HK-2 (cell line): ENCODE measurements at regions not wholly inside any gene's neighbourhood (a gene's known extent, or its start where the extent isn't known, plus 50 kb on each side); places are given as distances from the start of the nearest gene placed in this dataset.

ENCODE experiments used
- DNase-seq: peaks from one replicate; pipeline ENCODE4 v3.0.0-alpha.2; 2018; ENCODE audit not compliant: unreplicated experiment

DNA sequence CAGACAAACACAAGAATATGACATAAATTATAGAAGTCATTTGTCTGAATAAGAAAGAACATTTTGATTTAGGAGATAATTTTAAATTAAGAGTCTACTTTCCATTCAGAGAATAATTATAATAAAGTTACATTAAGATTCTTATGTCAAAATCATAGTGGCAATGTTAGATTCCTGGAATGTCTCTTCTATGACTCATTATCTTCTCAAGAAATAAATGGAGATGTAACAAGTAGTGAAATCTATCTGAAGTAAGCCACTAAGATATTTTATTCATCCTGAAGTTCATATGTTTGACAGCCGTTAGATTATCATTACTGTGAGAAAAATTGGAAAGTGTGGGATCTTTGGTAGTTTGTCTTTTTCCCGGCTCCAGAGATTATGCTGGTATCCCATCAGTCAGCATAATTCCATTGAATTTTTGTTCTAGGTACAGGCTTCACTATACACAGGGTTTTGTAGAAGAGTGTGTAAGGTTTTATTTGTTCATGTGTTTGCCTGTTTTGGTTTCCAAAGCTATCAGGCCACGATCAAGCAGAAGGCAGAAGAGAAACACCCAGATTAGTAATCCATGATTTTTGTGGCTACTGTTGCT is 1246.6 kb upstream of the LRRTM1 start:
- no peak for DNase-seq

DNA sequence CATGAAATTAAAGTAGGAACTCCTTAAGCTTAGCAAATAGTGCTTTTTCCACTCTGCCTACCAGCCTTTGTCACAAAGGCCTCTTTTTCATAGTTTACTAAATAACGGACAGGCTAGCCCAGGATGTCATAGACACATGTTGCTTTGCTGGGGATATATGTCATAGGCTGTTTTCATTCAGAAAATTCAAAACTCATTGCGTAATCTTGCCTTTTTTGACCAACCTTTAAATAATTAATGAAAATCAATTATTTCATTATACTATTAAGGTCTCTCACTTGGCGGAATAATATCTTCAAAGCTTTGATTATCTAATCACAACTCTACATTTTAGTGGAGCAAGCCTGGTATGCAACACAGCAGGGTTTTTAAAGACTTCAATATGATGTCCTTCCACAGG is 1245.7 kb upstream of the LRRTM1 start:
- DNase-seq = no peak

DNA sequence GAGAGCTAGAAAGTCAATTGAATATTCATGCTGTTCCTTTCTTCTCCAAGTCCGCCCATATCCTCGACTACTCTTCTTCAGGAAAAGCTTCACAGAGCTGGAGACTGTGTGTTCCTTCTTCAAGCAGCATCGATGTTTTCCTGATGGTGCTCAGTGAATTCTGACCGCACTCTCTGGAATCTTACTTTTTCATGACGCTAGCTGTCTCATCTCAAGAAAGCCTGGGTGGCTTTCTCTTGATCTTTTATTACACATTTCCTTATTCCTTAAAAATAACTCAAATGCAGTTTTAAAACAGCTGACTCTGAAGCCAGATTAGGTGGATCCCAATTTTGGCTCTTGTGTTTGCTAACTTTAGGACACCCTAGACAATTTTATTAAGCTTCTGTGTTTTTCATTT is 1245.1 kb upstream of the LRRTM1 start:
- DNase-seq = no peak

DNA sequence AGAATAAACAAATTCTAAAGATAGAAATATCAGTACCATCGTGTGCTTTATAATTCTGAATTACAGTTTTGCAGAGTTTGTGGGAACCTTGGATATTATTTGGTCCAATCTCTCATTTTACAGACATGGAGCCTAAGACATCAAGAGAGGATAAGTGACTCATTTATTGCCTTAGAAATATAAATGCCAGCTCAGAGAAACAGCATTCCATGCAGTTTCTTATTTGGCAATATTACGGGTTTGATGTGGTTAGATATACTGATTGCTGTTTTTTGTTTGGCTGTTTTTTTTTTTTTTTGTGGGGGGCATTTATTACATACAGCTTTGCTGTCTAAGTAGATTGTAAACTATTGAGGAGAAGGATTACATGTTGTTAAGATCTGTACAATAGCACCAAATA is 1241.1 kb upstream of the LRRTM1 start:
- DNase-seq = no peak

DNA sequence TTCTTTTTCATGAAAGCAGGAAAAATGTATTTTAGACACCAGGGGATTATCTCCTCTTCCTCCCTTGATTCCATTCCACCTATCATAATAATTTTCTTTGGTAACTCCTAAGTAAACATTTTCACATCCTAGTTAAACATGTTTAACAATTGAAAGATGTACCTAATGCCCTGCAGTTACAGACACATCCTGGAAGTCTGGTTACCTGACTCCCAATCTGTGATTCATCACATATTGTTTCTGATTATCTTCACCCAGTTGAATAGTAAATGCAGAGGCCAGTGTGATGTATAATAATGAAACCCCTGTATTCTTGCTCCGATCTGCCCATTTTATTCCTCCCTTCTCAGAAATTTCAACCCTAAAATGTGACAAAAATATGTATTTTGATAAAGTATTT is 1237.6 kb upstream of the LRRTM1 start:
- no peak for DNase-seq

DNA sequence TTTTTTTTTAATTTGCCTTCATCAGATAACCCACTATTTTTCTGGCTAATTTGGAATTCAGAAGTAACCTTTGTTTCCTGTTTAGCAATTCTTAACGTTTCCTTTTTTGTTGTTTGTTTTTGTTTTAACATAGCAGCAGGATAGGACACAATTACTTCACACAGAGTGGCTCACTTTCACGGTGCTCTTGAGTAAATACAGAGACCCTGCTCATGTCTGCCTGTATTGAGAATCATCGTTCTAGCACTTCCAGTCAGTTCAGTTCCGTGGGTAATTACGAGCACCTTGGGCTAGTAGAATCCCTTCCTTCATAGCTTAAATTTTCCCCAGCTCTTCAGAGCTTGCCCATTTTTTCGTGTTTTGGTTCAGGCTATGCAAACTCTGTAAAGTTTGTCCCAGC is 1225.4 kb upstream of the LRRTM1 start:
- no peak for DNase-seq

DNA sequence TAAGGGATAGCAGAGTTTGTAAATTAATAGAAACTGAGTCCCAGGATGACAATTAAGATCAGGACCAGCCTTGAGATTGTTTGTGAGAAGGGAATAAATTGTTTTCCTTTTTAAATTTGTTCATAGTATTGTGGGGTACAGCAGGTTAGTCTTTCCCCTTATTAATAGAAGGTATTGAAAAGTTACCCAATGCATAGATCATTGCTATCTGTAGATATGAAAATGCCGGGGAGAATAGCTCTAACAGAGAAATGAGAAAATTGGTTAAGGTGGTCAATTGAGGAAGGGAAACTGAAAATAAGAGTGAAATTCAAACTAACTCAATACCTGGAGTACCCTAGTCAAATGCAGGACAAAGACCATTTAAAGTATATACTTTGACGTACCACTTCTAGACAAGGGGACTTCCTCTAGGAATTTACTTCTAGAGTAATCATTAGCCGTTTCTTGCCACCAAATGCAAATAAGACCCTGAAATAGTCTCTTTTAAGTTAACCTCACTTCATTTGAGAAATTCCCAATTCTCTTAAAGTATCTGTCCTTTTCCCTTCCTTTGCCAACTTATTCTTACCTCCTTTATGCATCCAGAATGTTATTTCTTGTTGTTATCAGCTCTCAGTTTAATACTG is 1224.4 kb upstream of the LRRTM1 start:
- no peak for DNase-seq

DNA sequence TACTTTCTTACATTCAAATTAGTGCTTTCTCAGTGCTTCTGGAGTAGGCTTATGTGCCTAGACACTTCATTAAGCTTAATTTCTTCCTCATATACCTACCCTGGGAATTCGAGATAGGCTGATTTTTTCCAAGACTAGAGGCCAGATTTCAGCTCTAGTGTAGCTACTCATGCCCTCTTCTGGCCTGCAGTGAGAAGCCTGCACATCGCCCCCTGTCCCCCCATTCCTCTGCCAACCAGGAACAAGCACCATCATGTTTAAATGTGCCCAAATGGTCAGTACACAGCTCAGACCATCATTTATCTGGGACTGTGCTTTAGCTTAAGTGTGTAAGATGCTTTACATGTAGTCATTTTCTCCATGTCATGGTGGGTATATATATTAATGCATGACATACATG is 1218.8 kb upstream of the LRRTM1 start:
- no peak for DNase-seq

DNA sequence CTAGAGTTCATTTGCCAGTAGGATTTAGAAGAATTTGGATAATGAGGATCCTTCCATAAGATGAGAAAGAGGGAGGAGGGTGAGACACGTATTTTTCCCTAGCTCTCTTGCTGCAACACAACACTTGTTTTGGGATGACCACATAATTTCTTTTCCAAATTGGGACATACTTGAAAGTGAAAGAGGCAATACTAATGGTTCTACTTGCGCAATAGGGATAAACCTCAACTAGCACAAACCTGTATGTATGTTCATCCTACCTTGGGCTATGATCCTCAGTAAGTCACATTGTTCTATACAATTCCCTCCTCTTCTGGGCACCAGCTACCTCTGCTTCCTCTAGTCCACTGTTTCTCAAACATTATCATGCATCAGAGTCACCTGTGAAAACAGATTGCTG is 1208.8 kb upstream of the LRRTM1 start:
- DNase-seq = no peak

DNA sequence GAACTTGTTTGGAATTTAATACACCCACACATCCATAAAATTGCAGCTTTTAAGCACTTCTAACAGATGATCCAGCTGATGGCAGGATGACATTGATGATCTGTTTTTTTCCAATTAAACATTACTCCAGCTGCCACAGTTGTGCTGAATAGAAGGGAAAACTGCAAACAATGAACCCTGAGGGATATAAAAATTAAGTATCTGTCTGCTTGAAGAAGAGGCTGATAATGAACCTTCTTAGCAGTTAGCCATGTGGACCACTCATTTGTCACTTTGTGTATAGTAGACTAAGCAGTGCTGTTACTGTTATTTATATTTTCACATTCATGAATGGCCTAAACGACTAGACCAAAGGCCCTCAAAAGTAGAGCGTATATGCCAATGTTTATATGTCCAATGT is 1201.0 kb upstream of the LRRTM1 start:
- DNase-seq = no peak

DNA sequence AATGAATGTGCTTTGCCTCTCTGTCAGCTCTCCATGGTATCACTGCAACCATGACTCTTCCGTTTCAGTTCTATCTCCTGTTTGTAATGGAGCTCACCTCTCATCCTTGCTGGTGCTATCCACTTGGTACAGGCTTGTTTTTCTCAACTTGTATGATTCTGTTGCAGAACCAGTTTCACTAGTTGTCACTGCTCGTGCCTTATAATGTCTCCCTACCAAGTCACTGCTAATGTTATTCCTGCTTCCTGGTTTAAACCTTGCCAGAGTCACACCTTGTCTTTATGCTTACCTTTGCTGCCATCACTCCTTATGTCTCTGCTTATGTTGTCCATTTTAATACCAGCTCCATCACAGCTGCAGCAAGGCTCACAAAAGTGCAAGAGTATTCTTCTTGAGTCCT is 1191.0 kb upstream of the LRRTM1 start:
- DNase-seq = no peak

DNA sequence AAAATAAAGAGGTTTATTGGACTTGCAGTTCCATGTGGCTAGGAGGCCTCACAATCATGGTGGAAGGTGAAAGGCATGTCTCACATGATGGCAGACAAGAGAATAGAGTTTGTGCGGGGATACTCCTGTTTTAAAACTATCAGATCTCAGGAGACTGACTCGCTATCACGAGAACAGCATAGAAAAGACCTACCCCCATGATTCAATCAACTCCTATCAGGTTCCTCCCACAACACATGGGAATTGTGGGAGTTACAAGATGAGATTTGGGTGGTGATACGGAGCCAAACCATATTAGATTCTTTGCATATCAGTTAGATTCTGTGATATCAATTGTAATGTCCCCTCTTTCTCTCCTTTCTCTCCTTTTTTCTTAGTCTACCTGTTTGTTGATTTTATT is 1178.7 kb upstream of the LRRTM1 start:
- no peak for DNase-seq

DNA sequence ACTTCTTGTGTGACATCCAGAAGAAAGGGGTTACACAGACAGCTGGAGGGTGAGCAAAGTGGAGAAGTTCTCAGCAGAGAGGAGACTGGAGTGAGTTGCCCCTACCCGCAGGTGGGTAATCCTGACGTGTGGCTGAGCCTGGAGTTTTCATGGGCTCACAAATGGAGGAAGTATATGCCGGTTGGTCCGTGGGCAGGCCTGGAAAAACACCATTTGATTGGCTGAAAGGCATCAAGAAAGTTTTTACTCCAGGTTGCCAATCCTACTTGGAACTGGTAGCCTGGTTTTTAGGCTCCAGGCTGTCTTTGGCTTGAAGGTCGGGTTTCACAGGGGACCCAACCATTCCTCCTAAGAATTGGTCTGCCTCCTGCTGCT is 1177.4 kb upstream of the LRRTM1 start:
- no peak for DNase-seq

DNA sequence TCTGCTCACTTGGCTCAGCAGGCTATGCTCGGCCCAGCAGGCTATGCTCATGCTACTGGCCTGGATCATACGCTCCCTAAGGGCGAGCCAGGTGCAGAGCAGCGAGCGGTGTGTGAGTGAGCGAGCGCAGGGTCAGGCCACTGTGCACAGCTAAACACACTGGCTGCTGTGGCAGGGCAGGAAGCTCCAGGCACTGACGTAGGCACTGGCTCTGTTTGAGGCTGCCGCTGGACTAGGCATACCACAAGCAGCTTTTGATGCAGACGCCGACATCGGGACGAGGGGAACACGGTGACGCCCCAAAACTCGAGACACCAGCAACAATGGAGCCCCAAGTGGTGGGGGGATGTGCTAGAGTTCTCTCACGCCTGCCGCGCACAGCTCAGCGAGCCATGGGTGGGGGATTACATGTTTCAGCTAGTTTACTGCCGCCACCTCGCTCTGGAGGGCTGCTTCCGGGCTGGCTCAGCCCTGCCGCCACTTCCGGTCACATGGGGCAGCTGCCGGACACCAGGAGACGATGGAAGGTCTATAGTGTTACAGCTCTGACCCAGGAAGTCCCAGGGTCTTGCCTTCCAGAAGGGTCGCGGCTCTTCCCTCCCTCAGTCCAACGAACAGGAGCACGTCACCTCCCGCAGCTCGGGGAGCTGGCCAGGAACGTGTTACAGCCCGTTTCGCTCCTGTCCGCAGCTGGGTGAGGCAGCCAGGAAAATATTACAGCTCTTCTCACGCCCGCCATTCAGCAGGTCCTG is 1176.9 kb upstream of the LRRTM1 start:
- DNase-seq = no peak

DNA sequence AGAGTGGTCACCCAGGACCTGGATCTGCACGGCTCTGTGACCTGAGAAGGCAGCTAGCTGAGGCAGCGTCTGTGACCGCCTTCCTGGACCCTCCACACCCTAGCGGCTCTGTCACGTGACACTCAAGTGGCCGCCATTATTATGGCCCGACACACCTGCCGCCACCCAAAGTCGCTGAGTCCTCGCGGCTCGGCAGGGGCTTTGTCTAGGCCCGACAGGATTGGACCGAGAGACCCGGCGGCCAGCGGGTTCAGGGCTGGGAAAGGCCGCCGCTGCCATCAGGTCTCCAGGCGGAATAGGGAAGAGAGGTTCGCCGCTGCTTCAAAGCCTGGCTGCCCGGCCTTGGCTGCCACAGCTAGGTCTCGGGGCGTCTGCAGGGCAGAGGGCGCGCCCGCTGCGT is 1162.5 kb upstream of the LRRTM1 start:
- DNase-seq = no peak

DNA sequence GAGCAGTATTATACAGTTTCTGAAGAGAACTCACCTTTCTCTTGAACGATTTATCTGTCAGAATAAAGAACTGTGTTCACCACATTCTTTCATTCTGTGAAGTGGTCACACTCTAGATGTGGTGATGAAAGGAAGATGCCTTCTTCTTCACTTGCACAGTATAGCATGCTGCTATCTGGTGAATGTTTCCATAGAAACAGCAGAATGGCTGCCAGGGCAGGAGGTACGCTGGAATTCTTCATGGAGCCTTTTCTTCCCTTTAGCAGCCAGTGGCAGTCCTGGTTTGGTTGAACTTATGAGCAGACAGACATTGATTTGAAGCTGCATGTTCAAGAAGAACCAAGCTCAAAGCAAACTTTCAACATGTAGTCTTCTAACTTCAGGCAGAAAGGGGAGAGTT is 1157.9 kb upstream of the LRRTM1 start:
- no peak for DNase-seq

DNA sequence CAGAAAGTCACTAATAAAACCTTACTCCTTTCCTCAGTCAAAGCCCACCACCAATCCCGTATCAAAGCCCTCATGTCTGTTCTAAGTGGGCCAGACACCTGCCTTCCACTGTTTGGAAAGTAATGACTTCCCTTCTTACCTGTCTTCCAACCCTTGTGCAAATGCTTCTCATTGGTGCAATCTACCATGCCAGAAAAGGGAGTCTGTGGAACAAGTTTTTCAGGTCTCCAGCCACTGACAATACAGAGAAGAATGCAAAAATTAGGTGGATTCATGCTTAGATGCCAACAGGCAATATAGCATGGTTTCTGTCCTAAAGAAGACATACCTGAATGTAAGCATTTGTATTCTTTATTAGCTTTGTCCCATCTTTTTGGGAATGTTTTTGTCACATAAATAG is 1140.6 kb upstream of the LRRTM1 start:
- DNase-seq = no peak

DNA sequence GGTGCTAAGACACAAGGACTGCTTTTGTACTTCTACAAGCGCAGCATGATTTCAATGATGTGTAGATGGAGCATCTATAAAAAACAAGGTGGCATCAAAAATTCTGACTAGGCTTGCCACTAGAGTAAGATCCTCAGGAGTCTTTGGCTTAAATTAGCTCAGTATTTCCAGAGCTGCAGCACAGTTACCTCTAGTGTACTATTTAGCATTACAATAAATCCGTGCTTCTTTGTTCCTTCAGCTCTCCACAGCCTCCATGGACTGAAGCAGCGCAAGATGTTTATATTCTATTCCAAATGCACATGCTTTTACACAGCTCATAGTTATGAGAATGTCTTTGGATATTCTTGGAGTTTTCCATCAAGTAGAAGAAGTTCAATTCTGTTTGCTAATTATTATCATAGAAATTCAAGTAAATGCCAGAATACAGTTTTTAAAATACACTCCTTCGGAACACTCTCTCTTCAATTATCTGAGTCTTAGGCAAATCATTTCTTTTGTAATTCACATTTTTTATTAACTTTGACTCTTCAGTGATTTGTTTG is 1133.0 kb upstream of the LRRTM1 start:
- DNase-seq = no peak

DNA sequence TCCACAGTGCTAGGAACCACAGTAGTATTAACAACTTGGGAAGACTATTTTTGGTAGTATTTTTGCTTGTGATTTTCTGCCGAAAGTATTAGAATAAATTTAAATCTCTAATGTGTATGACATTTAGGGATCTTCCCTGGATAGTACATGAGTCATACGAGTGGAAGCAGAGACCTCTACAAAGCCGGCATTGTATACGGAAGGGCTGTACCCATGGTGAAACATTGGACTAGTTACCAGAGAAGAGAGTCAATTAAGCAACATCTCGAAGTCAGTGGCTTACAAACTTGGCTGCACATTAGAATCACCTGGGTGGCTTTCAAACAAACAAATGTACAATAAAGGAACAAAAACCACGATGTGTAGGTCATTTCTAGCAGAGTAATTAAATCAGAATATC is 1131.7 kb upstream of the LRRTM1 start:
- DNase-seq = no peak

DNA sequence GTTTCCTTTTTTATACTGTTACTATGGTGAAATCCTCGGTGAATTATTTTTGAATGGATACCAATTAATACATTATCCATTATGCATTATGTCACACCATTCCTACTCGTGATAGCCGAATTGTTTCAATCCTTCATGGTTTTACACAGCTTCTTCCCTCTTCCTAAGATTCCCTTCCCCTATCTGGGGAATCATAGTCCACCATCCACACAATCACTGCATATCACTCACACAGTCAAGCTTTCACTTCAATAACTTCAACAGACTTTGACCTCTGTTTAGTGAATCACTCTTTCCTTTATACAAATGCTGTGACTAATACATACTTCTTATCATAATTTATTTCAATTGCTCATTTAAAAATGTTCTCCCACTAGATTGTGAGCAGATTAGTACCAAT is 1108.1 kb upstream of the LRRTM1 start:
- DNase-seq = no peak

DNA sequence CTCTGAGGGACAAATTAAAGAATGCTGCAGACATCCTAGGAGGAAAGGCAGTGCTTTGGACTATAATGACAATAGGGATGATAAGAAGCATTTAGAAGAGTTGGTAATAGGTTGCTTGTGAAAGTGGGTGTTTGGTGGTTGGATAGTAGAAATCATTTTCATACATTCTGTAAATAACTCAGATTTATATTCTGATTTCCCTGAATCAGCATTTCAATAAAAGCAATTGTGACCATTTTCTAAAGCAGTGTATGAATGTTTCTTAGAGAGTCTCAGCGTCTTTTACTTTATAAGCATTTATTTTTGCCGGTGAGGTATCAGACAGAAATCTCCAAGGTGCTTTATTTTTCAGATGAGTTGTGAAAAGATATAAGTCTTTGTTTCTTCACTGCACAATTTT is 1099.0 kb upstream of the LRRTM1 start:
- DNase-seq = no peak

DNA sequence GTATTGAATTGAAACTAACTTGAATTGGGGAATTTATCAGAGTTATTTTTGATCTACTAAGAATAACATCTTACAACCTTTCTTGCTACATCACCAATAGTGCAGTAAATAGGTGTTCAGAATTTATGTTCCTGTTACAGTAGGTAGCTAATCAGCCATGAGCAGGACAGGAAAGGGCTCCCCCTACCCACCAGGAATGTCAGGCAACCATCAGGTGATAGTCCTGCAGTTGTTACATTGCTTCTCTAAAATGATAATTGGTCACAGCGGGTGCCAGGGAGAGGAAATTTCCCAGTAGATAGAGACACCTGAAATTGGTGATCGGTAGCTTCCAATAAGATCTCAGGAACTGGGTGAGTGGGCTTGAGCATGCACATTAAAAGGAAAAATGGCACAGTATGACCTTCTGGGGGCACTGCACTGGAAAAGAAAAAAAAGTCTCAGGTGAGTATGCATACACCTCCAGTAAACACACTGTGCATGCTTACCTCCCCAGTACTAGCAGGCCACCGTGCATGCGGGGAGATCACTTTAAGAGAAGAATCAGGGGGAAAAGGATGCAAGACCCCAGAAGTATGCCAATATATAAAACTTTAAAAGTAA is 1092.0 kb upstream of the LRRTM1 start:
- DNase-seq = no peak

DNA sequence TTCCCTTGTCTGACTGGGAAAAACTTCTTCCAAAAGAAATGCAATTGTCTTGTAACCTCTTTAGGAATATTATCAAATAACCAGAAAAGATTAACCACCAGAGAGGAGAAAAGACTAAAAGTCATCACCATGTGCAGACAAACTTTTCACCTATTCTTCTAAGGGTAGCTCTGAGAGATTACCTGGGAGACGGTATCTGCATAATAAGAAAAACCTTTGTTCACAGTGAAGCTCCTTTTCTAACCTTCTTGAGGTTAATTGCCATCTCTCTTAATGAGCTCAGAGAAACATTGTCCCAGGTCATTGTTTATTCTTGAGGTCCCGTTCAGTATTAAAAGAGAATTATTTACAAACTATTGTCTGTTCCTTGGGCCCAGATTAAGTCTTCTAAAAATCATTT is 1091.2 kb upstream of the LRRTM1 start:
- DNase-seq = no peak
